ENCODE measurements at regions not wholly inside any gene's neighbourhood (a gene's known extent, or its start where the extent isn't known, plus 50 kb on each side); places are given as distances from the start of the nearest gene placed in this dataset.

- Histone ChIP-seq H3K4me1 (ENCODE audit: low read depth, poor library complexity, severe bottlenecking) (no peaks in the 10 kb centered on the region), H3K9ac (no peak overlapping the region), H4K20me1 (ENCODE audit: insufficient read depth) (no peaks in the 10 kb centered on the region), H2AFZ (ENCODE audit: low read depth) (no peak overlapping the region), H3K4me3 (IDR thresholded peaks at IDR 0.05; ENCODE audit: insufficient read depth, low read depth, low read length) (no peak overlapping the region), H3K79me2 (ENCODE audit: insufficient read depth, low read depth) (no peaks in the 10 kb centered on the region), H3K27ac (no peak overlapping the region), H3K27me3 (ENCODE audit: insufficient read depth, low read depth) (no peaks in the 10 kb centered on the region), H3K36me3 (ENCODE audit: insufficient read depth) (no peaks in the 10 kb centered on the region), H3K4me2 (no peak overlapping the region)
- TF ChIP-seq CTCF (conservative IDR thresholded peaks at IDR 0.05; ENCODE audit: low read depth, low read length) = no peak
Observed at GRCh38 chr3:153753035-153753434, 368.2 kb upstream of the ARHGEF26 start.

GRCh38 chr3:153756816-153757215 is 364.4 kb upstream of the ARHGEF26 start:
- TF ChIP-seq CTCF (conservative IDR thresholded peaks at IDR 0.05; ENCODE audit: low read depth, low read length) = no peak
- Histone ChIP-seq H4K20me1 (ENCODE audit: insufficient read depth) (no peaks in the 10 kb centered on the region), H3K4me2 (no peak overlapping the region), H3K36me3 (ENCODE audit: insufficient read depth) (no peaks in the 10 kb centered on the region), H3K79me2 (ENCODE audit: insufficient read depth, low read depth) (no peaks in the 10 kb centered on the region), H2AFZ (ENCODE audit: low read depth) (no peak overlapping the region), H3K9ac (no peak overlapping the region), H3K4me1 (ENCODE audit: low read depth, poor library complexity, severe bottlenecking) (no peaks in the 10 kb centered on the region), H3K27ac (no peak overlapping the region), H3K27me3 (ENCODE audit: insufficient read depth, low read depth) (no peaks in the 10 kb centered on the region), H3K4me3 (IDR thresholded peaks at IDR 0.05; ENCODE audit: insufficient read depth, low read depth, low read length) (no peak overlapping the region)

- no peak for TF ChIP-seq CTCF (conservative IDR thresholded peaks at IDR 0.05; ENCODE audit: low read depth, low read length)
- Histone ChIP-seq H3K9ac (no peak overlapping the region), H3K79me2 (ENCODE audit: insufficient read depth, low read depth) (no peaks in the 10 kb centered on the region), H3K4me1 (ENCODE audit: low read depth, poor library complexity, severe bottlenecking) (no peaks in the 10 kb centered on the region), H3K27me3 (ENCODE audit: insufficient read depth, low read depth) (no peaks in the 10 kb centered on the region), H4K20me1 (ENCODE audit: insufficient read depth) (no peaks in the 10 kb centered on the region), H3K36me3 (ENCODE audit: insufficient read depth) (no peaks in the 10 kb centered on the region), H3K4me3 (IDR thresholded peaks at IDR 0.05; ENCODE audit: insufficient read depth, low read depth, low read length) (no peak overlapping the region), H3K4me2 (no peak overlapping the region), H3K27ac (no peak overlapping the region), H2AFZ (ENCODE audit: low read depth) (no peak overlapping the region)
Observed at GRCh38 chr3:153757839-153758238, 363.4 kb upstream of the ARHGEF26 start.

- Histone ChIP-seq H3K36me3 (ENCODE audit: insufficient read depth) (no peaks in the 10 kb centered on the region), H3K27me3 (ENCODE audit: insufficient read depth, low read depth) (no peaks in the 10 kb centered on the region), H3K27ac (no peak overlapping the region), H2AFZ (ENCODE audit: low read depth) (no peak overlapping the region), H4K20me1 (ENCODE audit: insufficient read depth) (no peaks in the 10 kb centered on the region), H3K9ac (no peak overlapping the region), H3K4me3 (IDR thresholded peaks at IDR 0.05; ENCODE audit: insufficient read depth, low read depth, low read length) (no peak overlapping the region), H3K4me2 (no peak overlapping the region), H3K4me1 (ENCODE audit: low read depth, poor library complexity, severe bottlenecking) (no peaks in the 10 kb centered on the region), H3K79me2 (ENCODE audit: insufficient read depth, low read depth) (no peaks in the 10 kb centered on the region)
- TF ChIP-seq CTCF (conservative IDR thresholded peaks at IDR 0.05; ENCODE audit: low read depth, low read length) = no peak
Observed at GRCh38 chr3:153760948-153761347, 360.2 kb upstream of the ARHGEF26 start.
